HG03280 (cell line): ENCODE measurements at regions not wholly inside any gene's neighbourhood (a gene's known extent, or its start where the extent isn't known, plus 50 kb on each side); places are given as distances from the start of the nearest gene placed in this dataset.
"Not testable (repeated sequence)": the region's sequence is repeated elsewhere in the genome, so short reads cannot be mapped to it uniquely, and the experiment has no call there.

ENCODE experiments used
- ATAC-seq: cut with Tn5 transposase; IDR thresholded peaks from one replicate; pipeline ENCODE4 v1.9.1; 2021; ENCODE audit warnings: mild to moderate bottlenecking, moderate library complexity; ENCODE audit not compliant: unreplicated experiment

DNA sequence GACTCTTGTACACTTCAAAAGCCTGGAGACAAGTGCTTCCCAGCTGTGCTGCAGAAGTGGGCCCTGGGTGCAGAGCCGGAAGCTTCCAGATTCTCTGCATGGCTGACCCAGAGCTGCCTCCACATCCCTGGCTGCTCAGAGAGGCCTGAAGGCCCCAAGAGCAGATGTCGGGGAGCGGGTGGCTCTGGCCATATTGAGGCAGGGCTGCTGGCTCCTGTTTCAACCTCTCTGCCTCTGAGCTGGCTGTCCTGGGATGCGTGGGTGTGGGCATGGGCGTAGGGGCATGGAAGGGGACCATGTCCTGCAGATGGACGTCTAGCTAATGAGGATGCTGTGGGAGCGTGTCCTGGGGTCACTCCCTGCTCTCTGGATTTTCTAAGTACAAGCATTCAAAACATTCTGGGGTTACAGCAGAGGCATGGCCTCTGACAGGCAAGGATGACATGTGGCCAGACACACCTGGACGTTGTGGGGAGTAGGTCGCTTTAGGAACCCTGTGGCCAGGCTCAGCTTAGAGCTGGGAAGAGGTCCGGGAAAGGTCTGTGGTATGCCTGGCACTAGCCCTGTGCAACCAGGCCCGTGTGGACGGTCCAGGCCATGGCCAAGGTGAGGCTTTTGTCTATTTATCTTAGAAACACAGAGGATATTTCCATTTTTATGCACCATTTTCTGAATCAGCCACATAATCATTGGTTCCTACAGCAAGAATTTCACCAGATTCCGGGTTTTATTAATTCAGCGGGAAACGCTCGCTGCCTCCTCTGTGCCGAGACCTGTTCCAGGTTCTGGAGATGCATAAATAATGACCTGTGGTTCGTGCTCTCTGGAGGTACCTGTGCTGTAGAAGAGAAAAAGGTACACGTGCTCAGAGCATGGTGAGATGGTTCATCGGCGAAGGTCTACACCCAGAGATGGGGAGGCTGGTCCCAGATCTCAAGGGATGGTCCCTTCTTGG is 361.1 kb downstream of the GLRX3 start:
- ATAC-seq, result no peak

DNA sequence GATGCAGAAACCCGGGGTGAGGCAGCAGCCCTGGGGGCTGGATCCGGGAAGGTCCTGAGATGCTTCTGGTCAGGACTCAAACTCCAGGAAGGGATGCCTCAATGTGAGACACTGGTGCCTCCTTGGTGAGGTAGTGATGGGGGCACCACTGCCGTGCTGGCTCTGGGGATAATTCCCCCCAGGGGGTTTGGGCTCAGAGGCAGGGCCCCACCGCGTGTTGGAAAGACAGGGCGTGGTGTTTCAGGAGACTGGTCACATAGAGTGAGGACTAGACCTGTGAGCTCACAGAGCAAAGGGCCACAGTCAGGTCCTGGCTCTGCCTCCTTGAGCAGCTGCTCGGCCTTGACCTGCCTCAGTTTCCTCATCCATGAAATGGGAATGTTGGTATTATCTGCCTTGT is 361.9 kb downstream of the GLRX3 start:
- ATAC-seq, result no peak

DNA sequence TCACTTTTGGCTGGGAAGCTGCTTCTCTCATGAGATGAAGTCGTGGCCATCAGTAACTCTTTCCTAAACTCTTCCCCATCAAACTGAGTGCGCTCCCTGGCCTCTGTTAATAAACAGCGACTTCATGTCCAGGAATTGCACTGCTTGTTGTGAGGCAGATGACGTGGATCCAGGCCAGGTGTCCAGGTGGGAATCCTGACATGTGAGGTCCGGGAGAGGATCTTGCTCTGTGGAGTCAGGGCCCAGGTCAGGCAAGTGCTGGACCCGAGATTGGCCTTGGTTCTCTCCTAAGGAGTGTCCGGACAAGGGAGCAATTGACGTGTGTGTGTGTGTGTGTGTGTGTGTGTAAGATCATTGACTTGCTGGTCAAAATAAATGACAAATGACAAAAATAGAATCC is 362.7 kb downstream of the GLRX3 start:
- no peak for ATAC-seq

DNA sequence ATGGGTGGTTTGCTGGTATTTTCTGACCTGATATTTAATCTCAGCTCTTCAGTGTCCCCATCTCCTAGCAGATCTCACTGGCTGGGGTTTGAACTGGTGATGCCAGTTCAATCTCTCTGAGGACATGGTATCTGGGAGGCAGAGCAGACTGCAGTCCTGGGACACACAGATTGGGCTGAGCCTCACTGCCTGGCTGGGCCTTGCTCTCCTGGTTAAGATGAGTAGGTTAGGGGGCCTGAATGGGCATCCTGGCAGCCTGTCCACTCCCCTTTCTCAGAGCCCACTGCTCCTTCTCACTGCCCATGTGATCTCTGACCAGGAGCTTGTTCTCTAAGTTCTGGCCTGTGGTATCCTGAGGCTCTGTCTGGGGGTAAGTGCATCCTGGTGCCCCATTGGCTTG is 363.4 kb downstream of the GLRX3 start:
- ATAC-seq, result no peak

DNA sequence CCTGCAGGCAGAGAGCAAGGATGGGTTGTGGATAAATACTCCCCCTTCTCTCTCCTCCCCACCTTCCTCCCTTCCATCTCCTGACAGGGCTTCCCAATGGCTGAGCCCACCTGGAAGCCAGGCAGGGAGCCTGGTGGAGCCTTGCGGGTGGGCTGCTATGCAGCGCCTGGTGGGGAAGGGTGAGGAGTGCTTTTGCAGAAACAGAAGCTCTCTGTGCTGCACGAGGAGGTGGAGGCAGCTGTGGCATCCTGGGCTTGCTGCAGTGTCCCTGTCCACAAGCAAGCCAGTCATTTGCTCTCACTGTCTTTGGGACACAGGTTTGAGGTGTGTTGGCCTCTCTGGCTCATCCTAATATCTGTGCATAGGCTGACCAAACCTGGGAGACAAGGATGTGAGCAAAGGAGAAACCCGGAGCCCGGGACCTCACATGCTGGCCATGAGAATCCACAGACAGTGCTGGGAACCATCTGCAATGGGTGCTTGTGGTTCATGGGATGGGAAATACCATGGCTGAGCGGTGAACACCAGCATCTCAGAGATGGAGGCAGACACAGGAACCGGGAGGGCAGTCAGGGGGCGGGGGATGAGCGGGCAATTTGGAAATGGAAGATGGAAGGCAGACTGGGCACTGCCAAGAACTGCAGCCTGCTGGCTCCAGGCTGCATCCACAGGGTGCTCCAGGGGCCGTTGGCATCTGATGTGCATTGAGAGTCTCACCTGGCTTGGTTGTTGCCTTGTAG is 364.2 kb downstream of the GLRX3 start:
- ATAC-seq, result no peak

DNA sequence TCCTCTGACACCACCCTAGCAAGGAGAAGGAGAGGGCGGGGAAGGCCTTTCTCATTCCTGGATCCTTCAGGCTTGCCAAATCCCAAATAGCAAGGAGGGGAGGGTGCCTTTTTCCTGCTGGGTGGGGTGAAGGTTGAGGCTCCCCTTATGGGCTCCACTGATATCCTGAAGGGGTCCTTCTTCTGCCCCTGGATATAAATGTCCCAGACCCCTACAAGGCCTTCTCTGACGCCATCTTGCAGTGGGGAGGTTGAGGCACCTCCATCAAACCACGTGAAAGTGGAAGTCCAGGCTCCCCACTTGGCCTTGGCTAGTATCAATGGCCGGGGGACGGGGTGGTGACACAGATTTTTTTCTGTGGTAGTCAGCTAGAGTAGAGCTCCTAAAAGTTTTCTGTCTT is 371.3 kb downstream of the GLRX3 start:
- ATAC-seq, result no peak

DNA sequence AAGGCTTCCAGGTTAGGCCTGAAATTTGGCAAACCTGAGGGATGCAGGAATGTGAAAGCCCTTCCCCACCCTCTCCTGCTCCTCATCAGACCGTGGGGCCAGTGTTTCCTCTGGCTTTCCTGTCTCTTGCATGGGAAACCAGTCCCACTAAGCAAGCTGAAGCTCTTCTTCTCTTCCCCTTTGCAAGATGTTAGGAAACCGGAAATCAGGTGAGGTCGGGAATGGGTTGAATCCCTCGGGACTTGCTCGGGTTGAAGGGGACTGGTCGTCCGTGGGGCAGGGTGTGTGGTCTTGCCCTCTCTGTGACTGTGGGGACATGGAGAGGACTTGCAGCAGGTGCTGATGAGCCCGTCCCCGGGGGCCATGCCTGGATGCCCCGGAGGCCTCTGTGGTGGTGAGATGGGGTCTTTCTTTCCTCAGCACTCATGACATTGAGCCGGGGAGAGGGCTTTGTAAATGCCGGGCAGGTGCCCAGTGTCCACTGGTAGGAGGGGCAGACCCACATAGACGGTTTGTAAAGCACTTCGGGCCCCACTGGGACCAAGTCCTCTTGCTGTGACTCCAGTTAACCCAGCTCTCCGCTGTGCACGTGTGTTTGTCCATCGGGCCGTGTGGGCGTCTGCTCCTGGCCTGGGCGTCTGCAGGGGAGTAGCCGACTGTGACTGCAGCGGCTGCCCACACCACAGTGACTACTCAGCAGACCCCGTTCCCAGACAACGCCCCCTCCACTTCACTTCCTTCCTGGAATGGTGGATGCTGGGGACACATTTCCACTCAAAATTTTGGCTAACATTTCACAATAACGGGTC is 373.9 kb downstream of the GLRX3 start:
- no peak for ATAC-seq

DNA sequence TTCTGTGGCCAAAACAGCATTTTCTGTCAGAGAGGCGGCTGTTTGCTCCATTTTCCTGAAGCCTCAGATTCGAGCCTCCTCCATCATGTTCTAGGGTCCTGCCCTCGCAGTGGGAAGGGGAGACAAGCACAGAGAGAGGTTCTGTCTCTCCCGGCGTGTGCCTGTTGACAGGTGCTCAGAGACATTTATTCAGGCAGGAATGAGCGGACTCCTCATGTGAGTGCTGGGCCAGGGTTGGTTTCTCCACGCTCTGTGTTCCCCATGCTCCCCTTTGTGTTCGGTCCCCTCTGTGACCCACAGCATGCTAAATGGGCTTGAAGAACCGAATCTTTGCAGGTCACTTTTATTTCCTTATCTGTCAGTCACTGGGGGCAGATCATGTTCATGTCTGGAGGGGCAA is 374.6 kb downstream of the GLRX3 start:
- no peak for ATAC-seq

DNA sequence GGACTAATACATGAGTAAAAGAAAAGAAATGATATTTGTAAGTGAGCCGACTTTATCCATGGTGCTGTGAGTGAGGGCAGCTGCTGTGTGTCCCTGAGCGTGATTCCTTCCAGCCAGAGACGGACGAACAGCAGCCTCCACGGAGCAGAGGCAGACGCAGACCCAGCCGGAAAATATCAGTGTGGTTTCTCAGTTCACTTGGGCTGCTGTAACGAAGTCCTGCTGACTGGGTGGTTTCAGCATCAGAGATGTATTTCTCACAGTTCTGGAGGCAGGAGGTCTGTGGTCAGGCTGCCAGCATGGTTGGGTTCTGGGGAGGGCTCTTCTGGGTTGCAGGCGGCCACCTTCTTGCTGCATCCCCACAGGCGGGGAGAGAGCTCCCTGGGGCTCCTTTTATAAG is 375.6 kb downstream of the GLRX3 start:
- no peak for ATAC-seq

DNA sequence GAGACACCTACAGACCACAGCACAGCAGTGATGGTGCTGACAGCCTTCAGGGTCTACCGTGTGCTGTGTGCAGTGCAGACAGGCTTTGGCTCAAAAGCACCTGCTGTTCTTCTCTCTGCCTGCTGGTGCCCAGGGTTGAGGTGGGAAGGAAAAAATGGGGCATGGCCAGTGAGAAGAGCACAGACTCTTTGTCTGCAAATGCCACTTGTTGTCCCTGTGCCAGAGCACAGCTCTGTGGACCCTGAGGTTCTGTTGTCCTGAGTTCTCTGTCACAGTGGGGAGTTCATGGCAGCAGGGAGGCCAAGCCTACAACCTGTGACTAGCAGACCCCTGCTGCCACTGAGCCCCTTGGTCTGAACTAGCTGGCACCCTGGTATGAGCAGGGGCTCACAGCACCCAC is 376.7 kb downstream of the GLRX3 start:
- no peak for ATAC-seq

DNA sequence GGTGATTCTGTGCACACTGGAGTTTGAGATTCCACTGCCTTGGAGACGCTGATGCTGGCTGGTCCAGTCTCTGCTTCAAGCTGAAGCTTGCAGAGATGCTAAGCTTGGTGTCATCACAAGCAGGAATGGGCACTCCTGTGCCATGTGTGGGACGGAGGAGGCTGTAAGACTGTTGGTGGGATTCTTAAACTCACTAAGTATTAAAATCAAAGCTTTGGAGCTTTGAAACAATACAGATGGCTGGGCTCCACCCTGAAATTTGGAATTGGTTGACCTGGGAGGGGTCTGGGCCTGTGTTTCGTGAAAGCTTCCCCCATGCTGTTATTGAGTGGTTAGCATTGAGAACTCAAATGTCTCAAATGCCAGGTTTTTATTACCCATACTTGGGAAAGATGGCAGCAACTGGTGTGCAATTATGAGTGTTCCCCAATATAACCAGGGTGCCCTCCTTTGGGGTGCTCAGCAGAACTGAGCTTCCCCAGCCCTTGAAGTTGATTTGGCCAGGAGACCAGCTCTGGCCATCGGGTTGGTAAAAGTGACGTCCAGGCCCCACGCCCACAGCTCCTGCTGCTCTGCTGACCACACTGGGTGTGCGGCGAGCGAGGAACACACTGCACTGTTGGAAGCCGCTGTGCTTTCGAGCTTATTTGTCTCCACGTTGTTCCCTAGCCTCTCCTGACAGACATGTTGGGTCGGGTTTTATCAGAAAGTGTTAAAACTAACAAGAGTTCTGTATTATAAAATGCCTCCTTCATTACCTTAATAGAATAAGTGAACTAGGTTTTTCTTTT is 377.7 kb downstream of the GLRX3 start:
- no peak for ATAC-seq

DNA sequence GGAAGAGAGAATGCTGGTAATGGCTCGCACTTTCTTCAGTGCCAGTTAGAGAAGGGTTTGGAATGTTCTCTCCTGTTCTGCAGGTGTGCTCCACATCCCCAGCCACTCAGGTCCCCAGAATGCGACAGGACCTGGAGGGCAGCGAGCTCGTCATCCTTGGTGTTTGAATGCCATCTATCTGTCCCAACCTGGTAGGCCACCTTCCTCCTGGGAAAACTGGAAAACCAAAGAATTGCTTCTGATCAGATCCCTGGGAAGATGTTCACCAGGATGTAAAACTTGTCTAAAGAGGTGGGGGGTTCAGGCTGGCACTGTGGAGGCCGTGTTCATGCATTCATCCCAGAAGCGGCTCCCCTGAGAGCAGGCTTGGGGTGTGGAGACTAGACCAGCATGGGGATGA is 379.5 kb downstream of the GLRX3 start:
- ATAC-seq, result no peak

DNA sequence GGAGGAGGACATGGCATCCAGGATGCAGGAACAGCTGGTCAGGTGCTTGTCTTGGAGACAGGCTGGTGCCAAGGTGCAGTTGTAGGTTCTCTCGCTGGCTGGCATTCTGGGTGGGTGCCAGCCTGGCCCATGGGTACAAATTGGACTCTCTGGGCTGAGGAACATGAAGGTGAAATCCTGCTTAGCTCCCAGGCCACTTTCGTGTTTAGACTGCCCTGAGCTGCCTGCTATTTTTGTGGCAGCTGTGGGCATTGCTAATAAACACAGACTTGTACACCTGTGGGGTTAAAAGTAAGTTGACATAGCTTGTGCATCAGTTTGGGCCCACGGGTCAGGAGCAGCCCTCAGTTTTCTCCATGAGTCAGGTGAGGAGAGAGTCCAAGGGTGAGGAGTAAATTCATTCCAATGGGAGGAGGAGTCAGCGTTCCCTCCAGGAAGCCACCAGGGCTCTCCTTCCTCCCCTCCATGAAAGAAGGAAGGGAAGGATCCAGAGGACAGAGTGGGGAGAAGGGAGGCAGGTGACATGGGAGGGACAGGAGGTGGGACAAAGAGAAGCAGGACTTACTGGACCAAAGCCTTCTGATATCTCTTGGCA is 380.0 kb downstream of the GLRX3 start:
- ATAC-seq, result no peak

DNA sequence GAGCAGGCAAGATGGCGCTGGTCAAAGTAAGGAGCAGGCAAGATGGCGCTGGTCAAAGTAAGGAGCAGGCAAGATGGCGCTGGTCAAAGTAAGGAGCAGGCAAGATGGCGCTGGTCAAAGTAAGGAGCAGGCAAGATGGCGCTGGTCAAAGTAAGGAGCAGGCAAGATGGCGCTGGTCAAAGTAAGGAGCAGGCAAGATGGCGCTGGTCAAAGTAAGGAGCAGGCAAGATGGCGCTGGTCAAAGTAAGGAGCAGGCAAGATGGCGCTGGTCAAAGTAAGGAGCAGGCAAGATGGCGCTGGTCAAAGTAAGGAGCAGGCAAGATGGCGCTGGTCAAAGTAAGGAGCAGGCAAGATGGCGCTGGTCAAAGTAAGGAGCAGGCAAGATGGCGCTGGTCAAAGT is 382.7 kb downstream of the GLRX3 start:
- ATAC-seq, result not testable (repeated sequence)

DNA sequence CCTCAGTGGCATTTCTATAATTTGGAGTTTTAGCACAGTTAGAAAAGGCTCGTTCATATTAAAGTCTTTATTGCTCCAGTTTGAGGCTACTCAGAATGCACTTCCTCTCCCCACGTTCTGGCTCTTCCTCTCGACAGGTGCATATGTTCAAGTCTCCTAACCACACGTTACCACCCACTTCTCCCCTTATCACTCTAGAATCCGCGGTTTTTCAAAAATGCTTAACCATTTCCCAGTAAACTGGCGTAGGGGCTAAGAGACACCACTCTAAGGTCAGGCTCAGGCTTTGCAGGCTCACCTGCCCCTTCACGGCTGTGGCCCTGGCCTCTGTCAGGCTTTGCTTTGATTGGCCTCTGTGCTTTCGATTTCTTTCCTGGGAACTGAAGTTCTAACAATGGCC is 383.6 kb downstream of the GLRX3 start:
- no peak for ATAC-seq

DNA sequence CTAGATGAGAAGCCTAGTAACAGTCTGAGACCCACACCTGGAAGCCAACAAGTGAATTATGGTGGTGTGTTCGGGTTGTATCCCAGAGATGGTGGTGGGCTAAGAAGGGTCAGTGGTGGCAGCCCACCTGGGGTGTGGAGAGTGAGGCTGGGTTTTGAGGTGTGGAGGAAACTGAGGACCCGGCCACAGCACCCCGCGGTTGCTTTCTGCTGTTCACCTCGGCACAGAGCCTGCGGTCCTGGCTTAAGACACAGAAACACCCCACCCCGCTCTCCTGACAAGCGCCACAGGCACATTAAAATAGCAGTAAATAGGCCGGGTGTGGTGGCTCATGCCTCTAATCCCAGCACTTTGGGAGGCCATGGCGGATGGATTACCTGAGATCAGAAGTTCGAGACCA is 395.1 kb downstream of the GLRX3 start:
- ATAC-seq, result no peak

DNA sequence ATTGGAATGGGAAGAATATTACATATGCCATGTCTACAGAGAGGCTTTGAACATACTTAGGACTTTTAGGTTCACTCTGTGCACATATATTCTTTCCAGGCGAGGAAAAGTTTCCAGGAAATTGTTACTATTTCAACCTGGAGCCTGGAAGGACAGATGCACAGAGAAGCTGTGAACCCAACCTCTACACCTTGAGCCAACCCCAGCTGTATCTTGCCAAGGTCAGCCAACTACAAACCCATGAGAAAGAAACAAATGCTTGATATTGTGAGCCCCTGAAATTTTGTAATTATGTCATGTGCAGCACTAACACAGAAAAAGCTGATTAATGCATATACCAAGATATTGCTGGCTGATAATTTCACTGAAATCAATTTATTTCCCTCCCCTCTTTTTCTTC is 404.9 kb downstream of the GLRX3 start:
- no peak for ATAC-seq

DNA sequence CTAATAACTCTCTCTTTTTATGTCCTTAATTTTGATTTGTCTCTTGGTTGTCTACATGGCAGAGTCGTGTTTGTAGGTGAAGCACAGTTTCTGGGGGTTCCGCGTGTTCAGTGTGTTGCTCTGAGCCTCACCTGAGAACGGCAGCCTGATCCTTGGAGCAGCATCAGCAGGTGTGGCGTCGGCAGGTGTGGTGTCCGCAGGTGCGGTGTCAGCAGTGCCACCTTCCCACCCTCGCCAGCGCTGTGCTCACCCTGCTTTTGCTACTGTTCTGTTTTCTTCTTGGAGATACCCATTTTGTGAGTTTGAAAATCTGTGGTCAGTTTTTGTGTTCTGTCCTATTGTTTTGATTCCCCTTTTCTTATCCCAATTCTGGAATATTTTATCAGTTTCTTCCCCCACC is 406.6 kb downstream of the GLRX3 start:
- ATAC-seq, result no peak

DNA sequence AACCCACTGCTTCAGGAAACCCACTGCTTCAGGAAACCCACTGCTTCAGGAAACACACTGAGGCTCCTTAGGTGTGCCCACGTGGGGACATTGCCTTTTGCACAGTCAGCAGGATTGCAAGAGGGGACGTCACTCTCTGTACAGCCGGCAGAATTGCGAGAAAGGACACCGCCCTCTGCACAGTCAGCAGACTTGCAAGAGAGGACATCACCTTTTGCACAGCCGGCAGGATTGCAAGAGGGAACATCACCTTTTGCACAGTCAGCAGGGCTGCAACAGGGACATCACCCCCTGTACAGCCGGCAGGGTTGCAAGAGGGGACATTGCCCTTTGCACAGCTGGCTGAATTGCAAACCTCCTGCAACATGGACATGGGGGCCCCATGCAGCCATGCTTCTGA is 407.6 kb downstream of the GLRX3 start:
- no peak for ATAC-seq

DNA sequence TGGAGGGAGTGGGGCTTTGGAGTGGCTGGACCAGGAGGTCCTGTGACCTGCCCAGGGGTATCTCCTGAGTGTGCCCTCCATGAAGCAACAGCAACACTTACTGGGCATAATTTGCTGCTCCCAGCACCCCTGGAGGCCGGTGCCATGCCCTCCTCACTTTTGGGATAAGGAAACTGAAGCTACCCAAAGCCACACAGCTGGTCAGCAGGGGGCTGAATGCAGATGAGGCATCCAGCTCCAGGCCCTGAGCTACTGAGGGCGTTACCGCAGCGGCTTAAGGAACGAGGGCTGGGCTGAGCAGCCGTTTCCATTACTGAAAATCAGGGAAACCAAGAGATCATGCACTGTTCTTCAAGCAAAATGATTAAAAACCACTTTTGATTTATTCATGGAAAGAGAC is 408.9 kb downstream of the GLRX3 start:
- no peak for ATAC-seq
